ENCODE measurements at regions not wholly inside any gene's neighbourhood (a gene's known extent, or its start where the extent isn't known, plus 50 kb on each side); places are given as distances from the start of the nearest gene placed in this dataset.

DNA sequence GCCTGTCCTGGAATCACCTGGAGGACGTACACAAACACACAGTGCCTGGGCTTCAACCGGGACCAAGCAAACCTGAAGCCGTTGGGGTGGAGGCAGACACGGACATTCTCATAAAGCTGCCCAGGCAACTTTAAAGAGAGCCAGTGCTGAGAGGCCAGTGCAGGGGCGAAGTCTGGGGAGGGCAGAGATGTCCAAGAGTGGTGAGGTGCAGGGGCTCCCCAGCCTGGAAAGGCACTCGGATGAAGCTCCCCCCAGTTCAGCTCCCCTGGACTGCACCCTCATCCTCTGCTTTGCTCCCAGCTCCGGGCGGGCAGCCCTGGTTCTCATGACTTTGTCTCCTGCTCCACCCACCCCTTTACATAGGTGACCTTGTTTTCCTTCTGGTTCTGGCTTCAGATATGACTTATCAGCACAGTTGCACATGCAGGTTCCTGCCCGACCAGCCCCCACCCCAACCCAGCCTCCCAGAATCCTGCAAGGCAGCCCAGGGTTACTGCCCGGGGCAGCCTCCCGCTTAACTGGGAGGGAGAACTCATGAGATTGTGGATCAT lies 60.8 kb upstream of the EEPD1 start:
- DNase-seq (ENCODE audit: low spot score), result no peak

DNA sequence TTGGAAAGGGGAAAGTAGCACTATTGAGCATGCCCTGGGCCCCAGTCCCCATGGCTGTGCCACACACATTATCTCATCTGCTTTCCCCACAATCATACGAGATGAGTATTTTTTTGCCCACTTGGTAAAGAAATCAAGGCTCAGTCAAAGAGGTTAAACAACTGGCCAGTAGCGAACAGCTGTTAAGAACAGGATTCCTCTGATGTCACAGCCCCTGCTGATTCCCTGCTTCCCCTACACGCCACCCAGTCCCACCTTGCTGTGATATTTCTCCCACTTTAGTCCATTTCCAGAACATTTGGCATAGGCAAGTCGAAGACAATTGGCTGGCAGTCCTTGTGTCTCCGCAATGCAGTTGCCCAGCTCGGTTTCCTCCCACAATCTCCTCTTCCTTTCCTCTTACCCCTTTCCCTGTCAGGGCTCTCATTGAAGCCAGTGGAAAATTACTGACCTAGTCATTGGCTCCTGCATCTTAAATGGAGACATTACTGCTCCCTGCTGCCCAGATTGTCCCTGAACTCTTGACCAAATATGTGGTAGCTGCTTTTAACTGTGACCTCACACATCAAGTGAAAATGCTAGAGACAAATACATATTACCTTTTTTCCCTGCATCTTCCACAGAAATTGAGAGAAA lies 56.5 kb upstream of the EEPD1 start:
- DNase-seq (ENCODE audit: low spot score), result no peak
- FAIRE-seq, result peak; percentile 40

More for the DNA sequence above, 60.8 kb upstream of the EEPD1 start:
- no peak for FAIRE-seq

DNA sequence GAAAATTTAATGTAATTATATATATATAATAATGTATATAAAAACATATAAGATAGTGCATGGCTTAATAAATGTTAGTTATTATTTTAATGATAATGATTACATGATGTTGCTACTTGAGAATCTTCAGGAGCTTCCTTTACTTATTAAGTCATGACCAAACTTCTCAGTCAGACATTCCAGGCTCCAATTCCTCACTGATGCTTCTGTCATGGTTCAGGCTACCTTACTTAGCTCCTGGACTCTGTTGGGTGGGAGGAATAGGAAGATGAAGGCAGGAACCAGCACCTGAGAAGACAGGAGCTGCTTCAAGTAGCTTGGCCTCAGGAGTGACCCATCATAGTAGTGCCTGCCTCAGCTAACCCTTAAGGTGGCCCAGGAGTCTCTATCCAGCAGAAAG lies 55.0 kb upstream of the EEPD1 start:
- FAIRE-seq, result no peak
- DNase-seq (ENCODE audit: low spot score), result no peak

DNA sequence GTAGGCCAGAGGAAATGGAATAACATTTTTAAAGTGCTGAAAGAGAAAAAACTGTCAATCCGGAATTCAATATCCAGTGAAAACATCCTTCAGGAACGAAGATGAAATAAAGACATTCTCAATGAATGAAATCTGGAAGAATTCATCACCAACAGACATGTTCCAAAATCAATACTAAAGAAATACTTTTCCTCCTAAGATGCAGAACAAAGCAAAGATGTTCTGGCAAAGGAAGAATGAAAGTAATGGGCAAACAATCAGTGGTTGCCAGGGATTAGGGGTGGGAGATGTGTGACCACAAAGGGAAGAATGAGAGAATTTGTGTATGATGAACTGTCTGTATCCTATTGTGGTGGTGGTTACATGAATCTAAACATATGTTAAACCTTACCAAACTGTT lies 52.8 kb upstream of the EEPD1 start:
- peak; percentile 20 for FAIRE-seq

DNA sequence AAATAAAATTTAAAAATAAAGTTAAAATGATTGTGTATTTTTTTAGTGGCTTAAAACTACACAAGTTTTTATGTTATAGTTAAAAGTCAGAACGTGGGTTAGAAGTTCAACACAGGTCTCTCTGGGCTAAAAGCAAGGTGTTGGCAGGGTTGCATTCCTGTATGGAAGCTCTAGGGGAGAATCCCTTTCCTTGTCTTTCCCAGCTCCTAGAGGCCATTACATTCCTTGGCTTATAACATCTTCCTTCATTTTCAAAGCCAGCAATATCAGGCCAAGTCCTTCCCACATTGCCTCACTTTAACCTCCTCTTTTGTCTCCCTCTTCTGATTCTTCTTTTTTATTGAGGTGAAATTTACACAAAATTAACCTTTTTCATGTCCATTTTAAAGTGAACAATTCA lies 52.4 kb upstream of the EEPD1 start:
- no peak for DNase-seq (ENCODE audit: low spot score)
- no peak for FAIRE-seq

More for the DNA sequence above, 52.8 kb upstream of the EEPD1 start:
- DNase-seq (ENCODE audit: low spot score), result no peak
